Aorta (tissue), 5 donors: ENCODE measurements at regions not wholly inside any gene's neighbourhood (a gene's known extent, or its start where the extent isn't known, plus 50 kb on each side); places are given as distances from the start of the nearest gene placed in this dataset.
A peak's percentile ranks its signal among the peaks of the same experiment; 100 is the strongest.
"Not testable (repeated sequence)": the region's sequence is repeated elsewhere in the genome, so short reads cannot be mapped to it uniquely, and the experiment has no call there.

Experiments
- ATAC-seq: fragments of 200-7000 bp; cut with Tn5 transposase; one replicate; pipeline ENCODE4 v1.9.1; 2022; ENCODE audit warnings: moderate library complexity; ENCODE audit not compliant: low FRiP score
- DNase-seq, 2 donors: peaks; one replicate each; pipeline ENCODE4 v3.0.0-alpha.2; 2020
- H3K27ac ChIP-seq, 2 donors: one replicate each; pipeline ENCODE4 v1.5.1; 2013; ENCODE audit warnings: low read length in 2 of 2, mild to moderate bottlenecking in 2 of 2, moderate library complexity in 2 of 2, control low read depth in 1 of 2, inconsistent platforms in 1 of 2, low read depth in 1 of 2
- H3K27me3 ChIP-seq, 2 donors: one replicate each; pipeline ENCODE4 v1.6.1; 2013; ENCODE audit warnings: control low read depth in 1 of 2, low read length in 1 of 2, mild to moderate bottlenecking in 1 of 2, moderate library complexity in 1 of 2; ENCODE audit not compliant: insufficient read depth in 2 of 2, control insufficient read depth in 1 of 2
- H3K36me3 ChIP-seq, 2 donors: one replicate each; pipeline ENCODE4 v1.6.1; 2013; ENCODE audit warnings: control low read depth in 1 of 2, low read length in 1 of 2, mild to moderate bottlenecking in 1 of 2; ENCODE audit not compliant: insufficient read depth in 2 of 2, control insufficient read depth in 1 of 2
- H3K4me1 ChIP-seq, 2 donors: one replicate each; pipeline ENCODE4 v1.6.1; 2013; ENCODE audit warnings: low read length in 2 of 2, control low read depth in 1 of 2, mild to moderate bottlenecking in 1 of 2, moderate library complexity in 1 of 2; ENCODE audit not compliant: insufficient read depth in 2 of 2, control insufficient read depth in 1 of 2
- H3K4me3 ChIP-seq, 2 donors: one replicate each; pipeline ENCODE4 v1.5.1; 2013; ENCODE audit warnings: low read length in 2 of 2, control low read depth in 1 of 2, mild to moderate bottlenecking in 1 of 2
- H3K9me3 ChIP-seq: one replicate; pipeline ENCODE4 v1.6.1; 2013; ENCODE audit warnings: mild to moderate bottlenecking, low read length; ENCODE audit not compliant: control insufficient read depth
- WGBS, 2 donors: extraction: QIAGEN DNeasy Blood & Tissue Kit; methylation state at CpG; one replicate each; pipeline ENCODE4 v1.1.7; 2013; 5-methylcytosine and 5-hydroxymethylcytosine counted together
- intact Hi-C, 2 donors: fragments of 100-400 bp; cut with DNase I; formaldehyde crosslinking; loops; one replicate each; pipeline versions ENCODE4 v1.14.2 to v1.15.0; 2022
- donor health status: healthy with polysubstance abuse.
- donor health status: Bipolar disorder and iron deficiency.
- donor health status: DM: no; HTN: no; CAD: no.
- donor health status: DM: no; HTN: no; CAD: no.
- donor health status: DM: yes; HTN: yes; CAD: no.

DNA sequence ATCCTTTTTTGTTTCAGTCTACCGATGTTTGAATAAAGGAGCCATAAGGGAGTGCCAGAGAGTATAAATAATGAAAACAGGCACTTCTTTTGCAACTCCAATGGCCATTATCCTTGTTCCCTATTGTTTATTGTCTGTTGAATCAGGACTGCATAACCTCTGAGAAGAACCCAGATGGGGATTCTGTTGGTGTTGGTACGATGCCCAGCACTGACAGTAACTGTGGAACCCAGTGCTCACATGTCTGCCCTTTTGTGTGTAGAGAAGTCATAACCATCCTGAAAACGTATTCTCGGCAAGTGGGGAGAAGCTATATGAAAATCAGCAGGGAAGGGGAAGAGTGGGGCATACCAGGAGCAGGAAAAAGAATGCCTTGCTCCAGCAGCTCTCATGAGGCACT, 195.1 kb upstream of the EDNRA start:
- Histone ChIP-seq H3K9me3 (no peaks in the 10 kb centered on the region), H3K4me1 (no peaks in the 10 kb centered on the region), H3K4me3 (no peak overlapping the region), H3K27ac (no peak overlapping the region), H3K36me3 (no peaks in the 10 kb centered on the region), H3K27me3 (no peaks in the 10 kb centered on the region)
- DNase-seq (no peak), ATAC-seq (no peak)
- 93 to 94% methylated on average over 4 of the region's 4 CpGs for WGBS, 2 donors
- intact Hi-C loops = no loop called here

DNA sequence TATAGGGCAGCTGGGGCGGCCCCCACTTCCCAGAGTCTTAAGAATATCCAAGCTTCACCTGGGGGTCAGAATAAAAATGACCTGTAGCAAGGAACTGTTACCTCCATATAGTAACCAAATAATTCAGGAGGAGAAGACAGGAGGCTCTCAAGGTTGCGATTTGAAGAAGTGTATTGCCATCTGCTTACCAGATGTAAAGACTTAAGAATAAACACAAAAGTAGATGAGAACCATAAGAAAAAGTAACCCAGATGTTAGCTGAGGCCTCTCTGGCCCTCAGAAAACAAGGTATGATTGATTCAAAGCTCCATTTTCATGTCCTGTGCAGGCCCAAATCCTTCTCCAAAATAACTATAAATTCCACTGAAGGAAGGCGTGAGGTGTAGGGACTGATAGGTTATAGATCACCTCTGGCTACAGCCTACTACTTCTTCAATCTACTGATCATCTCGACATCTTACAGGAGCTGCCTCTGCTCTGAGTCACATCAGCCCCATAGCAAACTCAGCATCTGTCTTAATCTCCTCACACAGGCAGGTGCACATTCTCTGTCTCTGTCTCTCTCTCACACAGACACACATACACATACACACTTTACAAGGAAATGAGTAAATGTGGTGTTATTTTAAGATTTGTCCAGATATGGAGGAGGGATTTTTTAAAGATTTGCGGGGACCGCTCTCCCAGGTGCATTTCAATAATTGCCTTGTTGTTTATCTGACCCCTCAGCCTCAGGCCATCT, 193.9 kb upstream of the EDNRA start:
- Histone ChIP-seq H3K36me3 (no peaks in the 10 kb centered on the region), H3K27ac (no peak overlapping the region), H3K4me3 (no peak overlapping the region), H3K27me3 (no peaks in the 10 kb centered on the region), H3K4me1 (no peaks in the 10 kb centered on the region), H3K9me3 (no peaks in the 10 kb centered on the region)
- DNase-seq (no peak), ATAC-seq (no peak)
- 95% methylated on average over 6 of the region's 6 CpGs for WGBS, 2 donors
- intact Hi-C loops = no loop called here

DNA sequence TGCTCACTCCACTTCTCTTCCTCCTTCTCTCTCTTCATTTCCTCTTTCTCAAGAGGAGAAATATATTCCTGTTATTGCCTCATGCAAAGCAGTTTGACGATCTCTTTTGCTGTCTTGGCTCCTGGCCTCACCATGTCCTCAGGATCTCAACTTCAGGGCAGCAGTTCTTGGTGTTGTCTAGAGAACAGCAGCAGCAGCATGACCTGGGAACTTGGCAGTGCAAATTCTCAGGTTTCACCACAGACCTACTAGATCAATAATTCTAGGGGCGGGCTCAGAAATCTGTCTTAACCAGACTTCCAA, 193.4 kb upstream of the EDNRA start:
- DNase-seq = no peak
- intact Hi-C loops = no loop called here
- H3K27me3 ChIP-seq = no peaks in the 10 kb centered on the region
- H3K4me1 ChIP-seq = no peaks in the 10 kb centered on the region
- no peak overlapping the region for H3K4me3 ChIP-seq
- ATAC-seq = peak; percentile 56
- WGBS, 2 donors = 56 to 61% methylated on average over 2 of the region's 2 CpGs
- no peaks in the 10 kb centered on the region for H3K9me3 ChIP-seq
- H3K36me3 ChIP-seq = no peaks in the 10 kb centered on the region
- no peak overlapping the region for H3K27ac ChIP-seq

DNA sequence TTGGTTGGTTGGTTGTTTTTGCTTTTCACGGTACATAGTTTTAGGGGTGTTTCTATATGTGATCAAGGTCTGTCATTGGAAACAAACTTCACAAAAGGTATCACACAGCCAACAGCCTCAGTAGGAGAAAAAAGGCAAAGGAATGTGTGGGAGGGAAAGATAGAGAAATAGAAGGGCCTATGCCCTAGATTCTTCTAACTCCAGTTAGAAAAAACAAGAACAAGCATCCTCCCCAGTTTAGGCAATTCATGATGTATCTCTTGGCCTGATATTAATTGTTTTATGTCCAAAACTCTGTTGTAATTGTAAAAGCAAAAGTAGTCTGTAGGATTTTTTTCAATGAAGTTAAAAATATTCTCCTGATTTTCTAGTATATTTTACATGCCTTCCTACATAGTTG, 192.4 kb upstream of the EDNRA start:
- H3K4me3 ChIP-seq = no peak overlapping the region
- 90 to 97% methylated on average over 1 of the region's 1 CpG for WGBS, 2 donors
- no peak overlapping the region for H3K27ac ChIP-seq
- H3K36me3 ChIP-seq = no peaks in the 10 kb centered on the region
- H3K4me1 ChIP-seq = no peaks in the 10 kb centered on the region
- H3K27me3 ChIP-seq = no peaks in the 10 kb centered on the region
- no peak for ATAC-seq
- no peak for DNase-seq
- H3K9me3 ChIP-seq = no peaks in the 10 kb centered on the region
- intact Hi-C loops = no loop called here

DNA sequence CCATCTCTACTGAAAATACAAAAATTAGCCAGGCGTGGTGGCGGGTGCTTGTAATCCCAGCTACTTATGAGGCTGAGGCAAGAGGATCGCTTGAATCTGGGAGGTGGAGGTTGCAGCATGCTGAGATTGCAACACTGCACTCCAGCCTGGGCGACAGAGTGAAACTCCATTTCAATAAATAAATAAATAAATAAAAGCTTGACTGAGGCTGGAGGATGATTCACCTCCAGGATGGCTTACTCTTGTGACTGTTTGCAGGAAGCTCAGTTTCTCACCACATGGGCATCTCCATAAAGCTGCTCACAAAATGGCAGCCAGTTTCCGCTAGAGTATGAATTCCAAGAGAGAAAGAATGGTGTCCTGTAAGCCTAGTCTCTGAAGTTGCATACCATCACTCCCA, 191.7 kb upstream of the EDNRA start:
- Histone ChIP-seq H3K27me3 (no peaks in the 10 kb centered on the region), H3K9me3 (no peaks in the 10 kb centered on the region), H3K27ac (no peak overlapping the region), H3K4me1 (no peaks in the 10 kb centered on the region), H3K4me3 (no peak overlapping the region), H3K36me3 (no peaks in the 10 kb centered on the region)
- WGBS, 2 donors = 98% methylated on average over 5 of the region's 5 CpGs
- intact Hi-C loops = no loop called here
- DNase-seq (no peak), ATAC-seq (no peak)

DNA sequence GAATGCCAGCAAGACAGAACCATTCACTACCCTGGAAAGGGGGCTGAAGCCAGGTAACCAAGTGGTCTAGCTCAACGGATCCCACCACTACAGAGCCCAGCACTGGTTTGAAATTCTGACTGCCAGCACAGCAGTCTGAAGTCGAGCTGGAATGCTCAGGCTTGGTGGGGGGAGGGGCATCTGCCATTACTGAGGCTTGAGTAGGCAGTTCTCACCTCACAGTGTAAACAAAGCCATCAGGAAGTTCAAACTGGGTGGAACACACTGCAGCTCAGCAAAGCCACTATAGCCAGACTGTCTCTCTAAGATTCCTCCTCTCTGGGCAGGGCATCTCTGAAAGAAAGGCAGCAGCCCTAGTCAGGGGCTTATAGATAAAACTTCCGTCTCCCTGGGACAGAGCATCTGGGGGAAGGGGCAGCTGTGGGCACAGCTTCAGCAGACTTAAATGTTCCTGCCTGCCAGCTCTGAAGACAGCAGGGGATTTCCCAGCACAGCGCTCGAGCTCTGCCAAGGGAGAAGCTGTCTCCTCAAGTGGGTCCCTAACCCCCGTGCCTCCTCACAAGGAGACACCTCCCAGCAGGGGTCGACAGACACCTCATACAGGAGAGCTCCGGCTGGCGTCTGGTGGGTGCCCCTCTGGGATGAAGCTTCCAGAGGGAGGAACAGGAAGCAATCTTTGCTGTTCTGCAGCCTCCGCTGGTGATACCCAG, 188.1 kb upstream of the EDNRA start:
- intact Hi-C loops, ATAC-seq, H3K27ac ChIP-seq, H3K36me3 ChIP-seq, H3K4me3 ChIP-seq, H3K4me1 ChIP-seq, DNase-seq, H3K9me3 ChIP-seq, H3K27me3 ChIP-seq: not testable (repeated sequence)
- 85% methylated on average over 10 of the region's 10 CpGs for WGBS, 2 donors

DNA sequence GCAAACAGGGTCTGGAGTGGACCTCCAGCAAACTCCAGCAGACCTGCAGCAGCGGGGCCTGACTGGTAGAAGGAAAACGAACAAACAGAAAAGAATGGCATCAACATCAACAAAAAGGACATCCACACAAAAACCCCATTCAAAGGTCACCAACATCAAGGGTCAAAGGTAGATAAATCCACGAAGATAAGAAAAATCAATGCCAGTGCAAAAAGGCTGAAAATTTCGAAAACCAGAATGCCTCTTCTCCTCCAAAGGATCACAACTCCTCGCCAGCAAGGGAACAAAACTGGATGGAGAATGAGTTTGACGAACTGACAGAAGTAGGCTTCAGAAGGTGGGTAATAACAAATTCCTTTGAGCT, 187.6 kb upstream of the EDNRA start:
- H3K27me3 ChIP-seq, ATAC-seq, H3K27ac ChIP-seq, H3K4me1 ChIP-seq, H3K4me3 ChIP-seq, H3K9me3 ChIP-seq, intact Hi-C loops, H3K36me3 ChIP-seq, DNase-seq: not testable (repeated sequence)
- 95 to 97% methylated on average over 6 of the region's 6 CpGs for WGBS, 2 donors

DNA sequence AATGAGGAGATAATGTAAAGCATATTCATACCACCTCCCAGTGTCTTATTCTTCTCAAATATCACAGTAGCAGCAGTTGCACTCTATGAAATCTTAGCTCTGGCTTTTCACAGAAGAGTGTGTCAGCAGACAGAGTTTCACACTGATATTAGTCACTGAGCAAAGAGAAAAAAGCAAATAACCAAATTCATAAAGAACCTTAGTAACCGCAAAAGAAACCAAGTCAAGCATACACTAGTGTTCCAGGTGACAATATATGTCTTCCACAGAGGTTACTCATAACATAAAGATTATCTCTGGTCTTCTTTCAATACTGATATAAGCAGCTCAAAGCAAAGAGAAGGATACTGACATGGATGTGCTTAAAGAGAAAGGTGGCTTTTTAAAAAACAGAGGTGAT, 181.7 kb upstream of the EDNRA start:
- intact Hi-C loops = no loop called here
- ATAC-seq = no peak
- 63 to 72% methylated on average over 1 of the region's 1 CpG for WGBS, 2 donors
- no peaks in the 10 kb centered on the region for H3K36me3 ChIP-seq
- no peak overlapping the region for H3K27ac ChIP-seq
- no peaks in the 10 kb centered on the region for H3K9me3 ChIP-seq
- no peak overlapping the region for H3K4me3 ChIP-seq
- DNase-seq = no peak
- H3K4me1 ChIP-seq = no peaks in the 10 kb centered on the region
- H3K27me3 ChIP-seq = peaks cover 0 to 4% of the 10 kb centered on the region in 2 donors

DNA sequence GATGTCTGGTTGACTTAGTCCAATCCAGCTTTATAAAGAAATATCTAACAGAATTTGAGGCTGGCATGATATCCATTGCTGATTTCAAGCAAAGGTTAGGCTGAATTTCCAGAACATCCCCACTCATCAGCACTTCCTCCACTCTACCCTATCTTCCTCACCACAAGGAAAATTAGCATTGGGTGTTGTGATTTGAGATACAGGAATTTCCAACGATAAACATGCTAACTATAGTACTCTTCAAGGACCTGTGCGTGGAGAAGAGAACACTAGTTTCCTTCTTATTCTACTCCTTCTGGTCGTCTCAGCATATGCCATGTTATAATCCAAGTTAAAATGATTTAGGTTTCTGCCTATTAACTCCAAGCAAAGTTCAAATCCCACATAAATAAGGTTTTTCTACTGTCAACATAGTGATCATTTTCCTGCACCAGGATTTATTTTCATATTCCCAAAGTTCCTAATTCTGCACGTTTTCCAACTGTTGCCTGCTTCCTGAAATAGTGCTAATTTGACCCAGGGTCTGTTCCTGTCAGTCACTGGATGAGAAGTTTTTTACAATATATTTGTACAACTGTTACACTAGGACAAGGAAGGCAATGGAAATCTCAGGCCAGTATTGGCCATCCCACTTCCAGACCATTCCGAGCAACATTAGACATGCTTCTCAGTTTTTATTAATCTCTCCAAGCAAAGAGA, 177.6 kb upstream of the EDNRA start:
- 46 to 54% methylated on average over 5 of the region's 5 CpGs for WGBS, 2 donors
- Histone ChIP-seq H3K27ac (no peak overlapping the region), H3K4me1 (no peaks in the 10 kb centered on the region), H3K4me3 (no peak overlapping the region), H3K9me3 (no peaks in the 10 kb centered on the region), H3K36me3 (no peaks in the 10 kb centered on the region), H3K27me3 (peaks cover 0 to 4% of the 10 kb centered on the region in 2 donors)
- DNase-seq = no peak
- intact Hi-C loops = no loop called here
- ATAC-seq = no peak
